UCSD-AML1 (cell line): ENCODE measurements at regions not wholly inside any gene's neighbourhood (a gene's known extent, or its start where the extent isn't known, plus 50 kb on each side); places are given as distances from the start of the nearest gene placed in this dataset.

Experiments used
- DNase-seq: peaks from one replicate; lab custom pipeline; 2025; ENCODE audit not compliant: unreplicated experiment; lab: John Stamatoyannopoulos, UW

GRCh38 chr15:46386356-46386755 is 751.5 kb downstream of the SQOR start:
- DNase-seq = no peak

- DNase-seq = no peak
These were observed 754.9 kb downstream of the SQOR start for GRCh38 chr15:46389739-46390138.

GRCh38 chr15:46394463-46394862 is 759.6 kb downstream of the SQOR start:
- no peak for DNase-seq

GRCh38 chr15:46408312-46408711 is 773.5 kb downstream of the SQOR start:
- DNase-seq = no peak

- no peak for DNase-seq
These were observed 775.0 kb downstream of the SQOR start for GRCh38 chr15:46409841-46410301.

GRCh38 chr15:46410705-46411104 is 775.9 kb downstream of the SQOR start:
- no peak for DNase-seq

- no peak for DNase-seq
These were observed 777.1 kb downstream of the SQOR start for GRCh38 chr15:46411900-46412299.

GRCh38 chr15:46413799-46414198 is 779.0 kb downstream of the SQOR start:
- no peak for DNase-seq

GRCh38 chr15:46416544-46416943 is 781.7 kb downstream of the SQOR start:
- no peak for DNase-seq

GRCh38 chr15:46420990-46421389 is 786.2 kb downstream of the SQOR start:
- DNase-seq = no peak

- DNase-seq = no peak
These were observed 806.6 kb downstream of the SQOR start for GRCh38 chr15:46441294-46442062.

- DNase-seq = no peak
These were observed 807.4 kb downstream of the SQOR start for GRCh38 chr15:46442184-46442583.

- no peak for DNase-seq
These were observed 808.2 kb downstream of the SQOR start for GRCh38 chr15:46442901-46443590.

- DNase-seq = no peak
These were observed 815.4 kb downstream of the SQOR start for GRCh38 chr15:46450112-46450809.

- DNase-seq = no peak
These were observed 816.0 kb downstream of the SQOR start for GRCh38 chr15:46450810-46451182.

GRCh38 chr15:46452297-46452820 is 817.5 kb downstream of the SQOR start:
- DNase-seq = no peak

- DNase-seq = no peak
These were observed 821.6 kb downstream of the SQOR start for GRCh38 chr15:46456456-46456855.

- no peak for DNase-seq
These were observed 825.7 kb downstream of the SQOR start for GRCh38 chr15:46460431-46461094.

- no peak for DNase-seq
These were observed 826.6 kb downstream of the SQOR start for GRCh38 chr15:46461416-46461815.

- no peak for DNase-seq
These were observed 832.2 kb downstream of the SQOR start for GRCh38 chr15:46467041-46467440.

- DNase-seq = no peak
These were observed 836.3 kb downstream of the SQOR start for GRCh38 chr15:46471096-46471495.
